Natural killer cell (primary cell): ENCODE measurements at regions not wholly inside any gene's neighbourhood (a gene's known extent, or its start where the extent isn't known, plus 50 kb on each side); places are given as distances from the start of the nearest gene placed in this dataset.

Source experiments
- ATAC-seq, 3 donors: fragments of 150-1000 bp in 2 of 3; fragments of 200-7000 bp in 1 of 3; cut with Tn5 transposase; 1 replicate in 1 of 3; 2 replicates in 2 of 3; pipeline ENCODE4 v1.10.0; 2021; ENCODE audit warnings: mild to moderate bottlenecking in 2 of 3, moderate library complexity in 2 of 3
- DNase-seq, 2 donors: peaks; one replicate each; pipeline versions ENCODE4 v3.0.0 to v3.0.0-alpha.2; 2013 to 2021; ENCODE audit warnings: mixed read lengths in 1 of 2
- H3K27ac ChIP-seq: one replicate; pipeline ENCODE4 v1.5.1; 2013; ENCODE audit warnings: mild to moderate bottlenecking, low read length
- H3K27me3 ChIP-seq: one replicate; pipeline ENCODE4 v1.6.1; 2013; ENCODE audit warnings: low read length; ENCODE audit not compliant: control insufficient read depth, insufficient read depth
- H3K36me3 ChIP-seq: one replicate; pipeline ENCODE4 v1.6.1; 2013; ENCODE audit warnings: low read length; ENCODE audit not compliant: control insufficient read depth, insufficient read depth
- H3K4me1 ChIP-seq: one replicate; pipeline ENCODE4 v1.6.1; 2013; ENCODE audit warnings: low read length; ENCODE audit not compliant: control insufficient read depth, insufficient read depth
- H3K4me3 ChIP-seq: one replicate; pipeline ENCODE4 v1.5.1; 2013; ENCODE audit warnings: low read length
- H3K9me3 ChIP-seq: one replicate; pipeline ENCODE4 v1.6.1; 2013; ENCODE audit warnings: low read length; ENCODE audit not compliant: control insufficient read depth, insufficient read depth
- H3K27ac Mint-ChIP-seq, 2 donors: one replicate each; pipeline ENCODE4 v1.8.0; 2022; ENCODE audit warnings: mild to moderate bottlenecking in 2 of 2, mixed read lengths in 2 of 2, moderate library complexity in 1 of 2
- H3K27me3 Mint-ChIP-seq, 2 donors: one replicate each; pipeline ENCODE4 v1.8.0; 2022; ENCODE audit warnings: low read depth in 2 of 2, mixed read lengths in 2 of 2
- H3K36me3 Mint-ChIP-seq: one replicate; pipeline ENCODE4 v1.8.0; 2022; ENCODE audit warnings: mixed read lengths
- H3K4me1 Mint-ChIP-seq, 2 donors: one replicate each; pipeline ENCODE4 v1.8.0; 2022; ENCODE audit warnings: mixed read lengths in 2 of 2
- H3K4me3 Mint-ChIP-seq: one replicate; pipeline ENCODE4 v1.8.0; 2022; ENCODE audit warnings: mild to moderate bottlenecking, moderate library complexity, mixed read lengths
- H3K9me3 Mint-ChIP-seq, 2 donors: one replicate each; pipeline ENCODE4 v1.8.0; 2022; ENCODE audit warnings: mixed read lengths in 2 of 2
- WGBS: methylation state at CpG from one replicate; pipeline ENCODE4 v1.1.7; 2013; ENCODE audit warnings: missing lambda C conversion rate; ENCODE audit not compliant: insufficient coverage; 5-methylcytosine and 5-hydroxymethylcytosine counted together
- intact Hi-C: fragments of 100-400 bp; cut with micrococcal nuclease; formaldehyde crosslinking; loops from one replicate; pipeline ENCODE4 v1.14.2; 2022
- TF ChIP-seq, protein P1 (sequence below): fragments of 200-600 bp; IDR thresholded peaks from one replicate; pipeline ENCODE4 v1.8.0; 2022; ENCODE audit warnings: antibody characterized with exemption

- no peaks in the 10 kb centered on the region for H3K27me3 ChIP-seq
- no peaks in the 10 kb centered on the region for H3K4me1 ChIP-seq
- H3K36me3 ChIP-seq, result no peaks in the 10 kb centered on the region
- H3K9me3 ChIP-seq, result no peaks in the 10 kb centered on the region
- 75% methylated on average over 3 of the region's 5 CpGs for WGBS
- no peak overlapping the region for H3K4me3 Mint-ChIP-seq
- no peak overlapping the region for H3K27ac ChIP-seq
- DNase-seq, result no peak
- H3K4me1 Mint-ChIP-seq, result no peaks in the 10 kb centered on the region
- H3K27ac Mint-ChIP-seq, result no peak overlapping the region
- TF ChIP-seq, protein P1, sequence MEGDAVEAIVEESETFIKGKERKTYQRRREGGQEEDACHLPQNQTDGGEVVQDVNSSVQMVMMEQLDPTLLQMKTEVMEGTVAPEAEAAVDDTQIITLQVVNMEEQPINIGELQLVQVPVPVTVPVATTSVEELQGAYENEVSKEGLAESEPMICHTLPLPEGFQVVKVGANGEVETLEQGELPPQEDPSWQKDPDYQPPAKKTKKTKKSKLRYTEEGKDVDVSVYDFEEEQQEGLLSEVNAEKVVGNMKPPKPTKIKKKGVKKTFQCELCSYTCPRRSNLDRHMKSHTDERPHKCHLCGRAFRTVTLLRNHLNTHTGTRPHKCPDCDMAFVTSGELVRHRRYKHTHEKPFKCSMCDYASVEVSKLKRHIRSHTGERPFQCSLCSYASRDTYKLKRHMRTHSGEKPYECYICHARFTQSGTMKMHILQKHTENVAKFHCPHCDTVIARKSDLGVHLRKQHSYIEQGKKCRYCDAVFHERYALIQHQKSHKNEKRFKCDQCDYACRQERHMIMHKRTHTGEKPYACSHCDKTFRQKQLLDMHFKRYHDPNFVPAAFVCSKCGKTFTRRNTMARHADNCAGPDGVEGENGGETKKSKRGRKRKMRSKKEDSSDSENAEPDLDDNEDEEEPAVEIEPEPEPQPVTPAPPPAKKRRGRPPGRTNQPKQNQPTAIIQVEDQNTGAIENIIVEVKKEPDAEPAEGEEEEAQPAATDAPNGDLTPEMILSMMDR, result no peak
- no peak for ATAC-seq
- no peaks in the 10 kb centered on the region for H3K27me3 Mint-ChIP-seq
- H3K9me3 Mint-ChIP-seq, result peaks cover 3% of the 10 kb centered on the region in 2 donors
- intact Hi-C loops, result no loop called here
- H3K36me3 Mint-ChIP-seq, result no peaks in the 10 kb centered on the region
- H3K4me3 ChIP-seq, result no peak overlapping the region
Observed at GRCh38 chr2:33655626-33656320, 56.7 kb upstream of the FAM98A start.

GRCh38 chr2:33652830-33653229 is 53.7 kb upstream of the FAM98A start:
- H3K36me3 ChIP-seq, result no peaks in the 10 kb centered on the region
- no peaks in the 10 kb centered on the region for H3K27me3 Mint-ChIP-seq
- no peak overlapping the region for H3K4me3 Mint-ChIP-seq
- H3K4me1 Mint-ChIP-seq, result no peaks in the 10 kb centered on the region
- no peaks in the 10 kb centered on the region for H3K36me3 Mint-ChIP-seq
- TF ChIP-seq, protein P1, result no peak
- H3K4me3 ChIP-seq, result no peak overlapping the region
- DNase-seq (no peak), ATAC-seq (no peak)
- no peaks in the 10 kb centered on the region for H3K27me3 ChIP-seq
- no peak overlapping the region for H3K27ac ChIP-seq
- peaks cover 3% of the 10 kb centered on the region in 2 donors for H3K9me3 Mint-ChIP-seq
- no peaks in the 10 kb centered on the region for H3K4me1 ChIP-seq
- H3K27ac Mint-ChIP-seq, result no peak overlapping the region
- H3K9me3 ChIP-seq, result no peaks in the 10 kb centered on the region
- intact Hi-C loops, result no loop called here
- 92% methylated on average over 1 of the region's 1 CpG for WGBS

DNA sequence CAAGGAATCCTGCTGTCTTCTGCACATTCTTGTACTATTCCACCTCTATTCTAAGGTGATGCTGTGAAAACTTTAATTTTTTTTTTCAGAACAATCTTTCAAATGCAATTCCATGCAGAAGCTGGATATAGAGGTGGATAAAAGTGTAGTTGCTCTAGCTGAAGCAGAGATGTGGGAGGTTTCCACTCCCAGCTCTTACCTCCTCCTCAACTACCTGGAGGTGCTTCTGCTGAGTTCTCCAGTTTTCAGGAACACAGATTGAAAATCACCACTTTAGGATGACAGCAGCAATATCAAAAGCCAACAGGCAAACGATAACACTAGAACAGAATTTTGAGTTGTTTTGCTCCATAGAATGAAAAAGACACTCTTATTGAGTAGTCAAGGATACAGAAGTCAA is 51.1 kb upstream of the FAM98A start:
- H3K27ac Mint-ChIP-seq, result no peak overlapping the region
- WGBS, result 100% methylated on average over 1 of the region's 1 CpG
- TF ChIP-seq, protein P1, result no peak
- no peak overlapping the region for H3K27ac ChIP-seq
- H3K27me3 Mint-ChIP-seq, result peaks cover 0 to 3% of the 10 kb centered on the region in 2 donors
- no peaks in the 10 kb centered on the region for H3K36me3 ChIP-seq
- no peaks in the 10 kb centered on the region for H3K27me3 ChIP-seq
- H3K9me3 Mint-ChIP-seq, result peaks cover 3 to 6% of the 10 kb centered on the region in 2 donors
- ATAC-seq, result no peak
- intact Hi-C loops, result no loop called here
- no peak for DNase-seq
- no peak overlapping the region for H3K4me3 Mint-ChIP-seq
- H3K4me1 ChIP-seq, result no peaks in the 10 kb centered on the region
- H3K4me1 Mint-ChIP-seq, result no peaks in the 10 kb centered on the region
- H3K36me3 Mint-ChIP-seq, result peaks cover under 1% of the 10 kb centered on the region
- no peak overlapping the region for H3K4me3 ChIP-seq
- H3K9me3 ChIP-seq, result peaks cover 4% of the 10 kb centered on the region
